ENCODE measurements at regions not wholly inside any gene's neighbourhood (a gene's known extent, or its start where the extent isn't known, plus 50 kb on each side); places are given as distances from the start of the nearest gene placed in this dataset.
"Not testable (repeated sequence)": the region's sequence is repeated elsewhere in the genome, so short reads cannot be mapped to it uniquely, and the experiment has no call there.

- not testable (repeated sequence) for TF ChIP-seq CTCF (IDR thresholded peaks at IDR 0.05); EZH2 (IDR thresholded peaks at IDR 0.05; ENCODE audit: borderline replicate concordance, insufficient read depth, low read depth, low read length, poor library complexity, severe bottlenecking)
These were observed 447.4 kb downstream of the FGF13 start for GRCh38 chrX:138264095-138264494.
